HTR-8/SVneo (cell line): ENCODE measurements at regions not wholly inside any gene's neighbourhood (a gene's known extent, or its start where the extent isn't known, plus 50 kb on each side); places are given as distances from the start of the nearest gene placed in this dataset.
A peak's percentile ranks its signal among the peaks of the same experiment; 100 is the strongest.

Source experiments
- DNase-seq: peaks from one replicate; pipeline ENCODE4 v3.0.0; 2011; ENCODE audit warnings: low spot score, mixed read lengths; ENCODE audit not compliant: insufficient read length
- FAIRE-seq: peaks from 2 replicates; lab custom pipeline; 2011; peaks lifted over from hg19 to GRCh38; lab: Jason Lieb, UNC

DNA sequence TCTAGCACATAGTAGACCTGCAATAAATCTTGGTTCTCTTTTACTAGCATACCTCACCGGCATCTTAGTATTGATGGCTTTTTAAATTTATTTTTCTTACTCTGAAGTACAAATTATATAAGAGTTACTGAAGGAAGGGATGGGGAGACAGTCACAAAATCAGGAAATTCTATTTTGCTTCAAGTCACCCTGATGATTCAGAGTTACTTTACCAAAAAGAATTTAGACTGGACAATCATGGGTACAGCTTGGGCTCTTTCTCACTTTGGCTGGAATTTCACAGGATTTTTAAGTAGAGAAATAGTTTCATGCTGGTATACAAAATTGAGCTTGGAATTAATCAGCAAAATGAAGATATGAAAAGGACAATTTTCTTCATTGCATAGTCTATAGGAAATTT lies 919.2 kb downstream of the METTL15 start:
- no peak for DNase-seq
- FAIRE-seq = no peak

GRCh38 chr11:29026286-29026685 lies 918.1 kb downstream of the METTL15 start:
- no peak for DNase-seq
- FAIRE-seq = no peak

- DNase-seq (no peak), FAIRE-seq (no peak)
Observed at GRCh38 chr11:29025001-29025400, 916.8 kb downstream of the METTL15 start.

DNA sequence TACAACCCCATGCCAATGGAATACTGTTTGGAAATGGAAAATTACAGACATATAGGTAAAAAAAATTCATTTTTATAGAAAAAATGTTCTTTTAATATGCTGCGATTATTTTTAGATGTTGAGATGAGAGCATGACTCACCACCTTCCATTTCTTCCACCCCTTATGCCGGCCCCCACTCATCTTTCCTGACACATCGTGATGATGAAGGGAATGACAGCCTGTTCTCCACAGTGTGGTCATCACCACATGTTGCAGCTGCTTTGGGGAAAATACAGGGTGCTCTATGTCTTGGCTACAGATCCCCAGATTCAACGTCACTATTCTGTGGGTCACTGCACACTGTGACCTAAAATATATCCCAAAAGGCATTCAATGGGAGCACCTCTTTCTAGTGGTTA lies 916.2 kb downstream of the METTL15 start:
- DNase-seq = no peak
- FAIRE-seq = no peak

DNA sequence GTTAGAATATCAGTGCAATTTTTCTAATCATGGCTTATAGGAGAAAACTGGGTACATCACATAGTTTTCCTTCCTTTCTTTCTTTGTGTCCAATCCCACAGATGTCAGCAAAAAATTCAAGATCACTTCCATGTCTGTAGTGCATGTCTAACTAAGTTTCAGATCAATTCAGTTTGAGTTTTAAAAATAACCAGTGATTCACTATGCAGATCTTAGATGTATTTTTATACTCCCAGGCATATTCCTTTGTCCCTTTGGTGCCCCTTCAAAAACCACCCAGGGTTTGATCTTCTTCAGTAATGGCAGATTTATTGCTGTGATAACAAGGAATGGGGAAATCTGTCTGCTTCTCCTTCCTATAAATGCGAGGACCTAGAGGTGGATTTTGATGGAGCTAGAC lies 915.6 kb downstream of the METTL15 start:
- no peak for FAIRE-seq
- DNase-seq = no peak

DNA sequence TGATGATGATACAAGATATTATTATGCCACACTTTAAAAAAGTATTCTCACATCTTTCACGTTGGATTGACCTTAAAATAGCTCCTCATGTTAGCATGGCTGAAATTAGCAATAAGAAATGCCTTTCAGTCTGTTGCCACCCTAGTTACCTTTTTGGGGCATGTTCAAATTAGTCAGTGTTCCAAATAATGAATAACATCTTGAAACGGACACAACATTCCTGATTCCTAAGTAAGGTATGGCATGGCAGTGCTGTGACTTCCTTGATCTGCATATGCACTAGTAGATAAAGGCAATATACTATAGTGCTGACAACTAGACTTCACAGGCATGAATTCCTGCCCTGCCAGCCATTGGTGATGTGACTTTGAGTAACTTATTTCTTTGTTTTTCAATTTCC lies 914.5 kb downstream of the METTL15 start:
- FAIRE-seq (no peak), DNase-seq (no peak)

DNA sequence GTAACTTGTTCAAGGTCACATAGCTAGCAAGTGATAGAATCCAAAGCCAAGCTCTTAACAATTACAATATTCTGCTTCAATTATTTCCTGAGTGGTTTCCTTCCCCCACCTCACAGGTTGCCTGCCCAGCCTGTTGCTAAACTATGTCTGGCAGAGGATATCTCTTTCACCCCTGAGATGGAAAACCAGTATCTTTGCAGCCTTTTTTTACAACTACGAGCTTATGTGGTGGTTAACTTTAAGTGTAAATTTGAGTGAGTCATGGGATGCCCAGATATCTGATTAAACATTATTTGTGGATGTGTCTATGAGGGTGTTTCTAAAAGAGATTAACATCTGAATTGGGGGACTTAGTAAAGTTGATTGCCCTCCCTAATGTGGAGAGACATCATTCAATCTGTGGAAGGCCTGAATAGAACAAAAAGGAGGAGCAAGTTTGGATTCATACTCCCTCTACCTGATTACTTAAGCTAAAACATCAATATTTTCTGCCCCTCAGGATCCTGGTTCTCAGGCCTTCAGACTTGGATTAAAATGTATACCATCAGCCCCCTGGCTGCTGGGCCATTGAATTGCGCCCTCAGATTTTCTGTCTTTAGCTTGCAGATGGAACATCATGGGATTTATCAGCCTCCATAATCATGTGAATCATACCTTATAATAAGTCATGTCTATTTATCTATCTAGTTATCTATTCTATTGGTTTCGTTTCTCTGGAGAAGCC lies 911.9 kb downstream of the METTL15 start:
- DNase-seq (peak; percentile 5), FAIRE-seq (no peak)

DNA sequence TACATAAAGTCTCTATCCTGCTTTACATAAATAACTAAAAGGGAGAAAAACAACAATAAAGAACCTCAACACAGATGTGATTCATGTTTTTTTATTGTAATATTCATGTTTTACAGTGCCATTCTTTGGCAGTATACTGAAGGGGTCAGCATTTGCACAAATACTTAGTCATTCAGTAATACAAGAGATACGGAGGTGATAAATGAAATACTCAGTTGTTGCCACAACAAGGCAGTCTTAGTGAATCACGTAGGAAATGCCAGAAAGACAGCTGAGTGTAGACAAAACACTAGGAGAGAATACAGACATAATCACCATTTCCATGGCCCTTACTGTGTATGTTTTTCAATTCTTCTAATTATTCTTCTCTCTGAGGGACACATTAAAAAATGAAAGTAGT lies 910.4 kb downstream of the METTL15 start:
- no peak for FAIRE-seq

DNA sequence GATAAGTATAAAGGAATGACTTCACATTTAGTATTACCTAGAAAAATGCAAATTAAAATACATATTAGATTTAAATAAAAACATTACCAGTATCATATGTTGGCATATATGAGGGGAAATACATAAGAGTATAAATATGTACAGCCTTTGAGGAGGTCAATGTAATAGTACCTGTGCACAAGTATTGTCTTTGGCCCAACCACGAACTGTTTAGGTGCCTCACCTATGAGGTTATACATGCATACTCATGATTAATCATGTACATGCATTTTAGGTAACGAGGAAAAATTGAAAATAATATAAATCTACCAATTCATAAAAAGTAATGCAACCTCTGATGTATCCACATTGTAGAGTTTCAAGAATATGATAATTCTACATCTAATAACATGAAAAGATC lies 909.8 kb downstream of the METTL15 start:
- DNase-seq (no peak), FAIRE-seq (no peak)

More for the DNA sequence above, 910.4 kb downstream of the METTL15 start:
- DNase-seq = peak; percentile 39

- FAIRE-seq (no peak), DNase-seq (no peak)
Observed at GRCh38 chr11:29012507-29012906, 904.3 kb downstream of the METTL15 start.

DNA sequence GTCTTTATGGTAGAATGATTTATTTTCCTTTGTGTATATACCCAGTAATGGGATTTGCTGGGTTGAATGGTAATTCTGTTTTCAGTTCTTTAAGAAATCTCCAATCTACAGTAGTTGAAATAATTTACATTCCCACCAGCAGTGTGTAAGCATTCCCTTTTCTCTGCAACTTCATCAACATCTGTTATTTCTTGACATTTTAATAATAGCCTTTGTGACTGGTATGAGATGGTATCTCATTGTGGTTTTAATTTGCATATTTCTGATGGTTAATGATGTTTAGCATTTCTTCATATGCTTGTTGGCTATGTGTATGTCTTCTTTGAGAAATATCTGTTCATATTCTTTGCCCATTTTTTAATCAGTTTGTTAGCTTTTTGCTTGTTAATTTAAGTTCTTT lies 901.2 kb downstream of the METTL15 start:
- no peak for FAIRE-seq

GRCh38 chr11:29008481-29008880 lies 900.3 kb downstream of the METTL15 start:
- DNase-seq (no peak), FAIRE-seq (no peak)

More for the DNA sequence above, 901.2 kb downstream of the METTL15 start:
- DNase-seq = no peak

- FAIRE-seq = no peak
- no peak for DNase-seq
Observed at GRCh38 chr11:29006668-29007067, 898.5 kb downstream of the METTL15 start.

DNA sequence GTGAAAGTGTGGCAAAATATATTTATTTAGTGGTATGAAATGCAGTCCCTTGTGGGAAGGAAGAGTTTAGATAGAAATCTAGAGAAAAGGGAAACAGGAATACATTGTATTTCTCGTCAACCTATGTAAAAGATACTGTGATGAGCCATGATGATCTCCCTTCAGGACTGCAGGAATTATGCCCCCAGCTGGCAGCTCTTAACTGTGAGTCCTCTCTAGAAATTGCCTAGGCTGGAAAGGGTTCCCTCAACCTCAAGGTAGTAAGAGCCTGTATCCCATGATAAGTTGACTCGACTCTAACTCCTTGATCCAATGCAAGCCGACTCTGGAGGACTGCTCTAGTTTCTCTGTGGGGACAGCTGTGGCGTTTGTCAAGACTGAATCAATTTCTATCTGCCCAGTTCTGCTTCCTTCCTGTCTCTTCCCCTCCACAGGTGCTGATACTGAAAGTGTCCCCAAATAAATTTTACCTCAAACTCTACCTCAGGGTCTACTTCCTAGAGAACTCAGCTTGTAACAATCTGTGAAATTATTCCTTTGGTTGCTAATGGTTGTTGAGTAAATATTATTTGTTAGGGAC lies 897.3 kb downstream of the METTL15 start:
- no peak for DNase-seq
- FAIRE-seq = no peak

- FAIRE-seq (no peak), DNase-seq (no peak)
Observed at GRCh38 chr11:29002816-29003215, 894.6 kb downstream of the METTL15 start.

DNA sequence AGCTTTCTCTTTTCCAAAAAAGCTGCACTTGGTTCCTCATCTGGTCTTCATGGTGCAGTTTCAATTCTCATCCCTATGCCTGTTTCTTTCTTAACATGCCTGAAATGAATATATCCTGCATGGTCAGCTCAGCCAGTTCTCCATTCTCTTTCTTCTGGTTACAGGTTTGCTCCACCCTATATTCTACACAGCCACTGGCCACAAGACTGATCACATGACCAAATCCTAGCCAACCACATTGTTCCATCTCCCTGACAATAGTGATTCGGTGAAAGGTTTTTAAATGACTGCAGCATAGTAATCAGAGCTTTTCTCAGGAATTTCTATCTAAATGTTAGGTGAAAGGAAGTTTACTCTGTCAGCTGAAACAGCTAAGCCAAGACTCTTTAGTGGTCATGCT lies 891.4 kb downstream of the METTL15 start:
- FAIRE-seq = no peak
- no peak for DNase-seq

DNA sequence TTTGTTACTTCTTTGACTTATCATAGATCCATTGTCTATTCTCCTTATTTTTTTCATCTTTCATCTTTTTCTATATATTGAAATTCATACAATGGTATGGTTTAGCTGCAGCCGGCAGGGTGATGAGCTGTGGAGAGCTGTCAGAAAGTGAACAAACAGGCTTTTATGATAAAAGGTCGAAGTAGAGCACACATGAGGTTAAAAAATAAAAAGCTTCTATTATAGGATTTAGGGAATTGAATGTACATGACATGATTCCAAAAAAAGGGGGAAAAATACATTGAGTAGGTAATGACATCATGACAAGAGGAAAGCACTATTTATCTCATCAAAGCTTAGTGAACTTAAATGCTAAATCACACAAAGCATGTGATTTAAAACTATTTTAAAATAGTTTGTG lies 884.8 kb downstream of the METTL15 start:
- FAIRE-seq = no peak
- no peak for DNase-seq

DNA sequence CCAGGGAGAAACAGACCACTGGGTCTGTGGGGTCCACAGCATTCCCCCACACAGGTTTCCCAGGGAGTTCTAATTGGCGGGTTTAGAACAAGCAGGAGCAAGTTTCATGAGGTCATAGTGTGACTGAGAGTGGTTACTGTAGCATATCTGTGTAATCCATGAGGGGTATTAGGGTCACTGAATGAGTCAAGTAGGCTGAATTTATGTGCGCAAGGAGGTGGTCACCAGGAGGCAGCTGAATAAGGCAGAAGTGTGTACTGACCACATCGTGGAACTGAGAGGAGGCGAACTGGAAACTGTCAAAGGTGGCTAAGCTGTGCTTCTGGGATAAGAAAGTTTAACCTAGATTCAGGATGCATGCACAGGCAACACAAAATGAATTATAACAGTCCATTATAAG lies 876.0 kb downstream of the METTL15 start:
- FAIRE-seq = no peak
- DNase-seq = no peak

DNA sequence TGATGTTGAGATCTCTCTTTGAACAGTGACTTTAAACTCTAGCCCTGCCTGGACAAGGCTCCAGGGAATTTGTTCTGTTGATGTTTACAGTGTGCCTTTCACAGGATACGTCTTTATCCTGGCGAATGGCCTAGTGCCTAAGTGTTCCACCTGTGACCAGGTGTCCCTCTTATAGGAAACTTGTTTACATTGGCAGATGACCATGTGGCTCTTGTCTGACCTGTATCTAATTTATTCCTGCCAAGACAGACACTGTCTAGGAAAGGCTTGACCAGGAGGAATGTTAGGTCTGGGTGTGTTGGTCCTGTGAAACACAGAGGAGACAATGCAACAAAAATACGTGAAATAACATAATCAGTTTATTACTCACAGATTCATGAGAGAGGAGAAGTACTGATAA lies 875.6 kb downstream of the METTL15 start:
- peak; percentile 31 for FAIRE-seq

DNA sequence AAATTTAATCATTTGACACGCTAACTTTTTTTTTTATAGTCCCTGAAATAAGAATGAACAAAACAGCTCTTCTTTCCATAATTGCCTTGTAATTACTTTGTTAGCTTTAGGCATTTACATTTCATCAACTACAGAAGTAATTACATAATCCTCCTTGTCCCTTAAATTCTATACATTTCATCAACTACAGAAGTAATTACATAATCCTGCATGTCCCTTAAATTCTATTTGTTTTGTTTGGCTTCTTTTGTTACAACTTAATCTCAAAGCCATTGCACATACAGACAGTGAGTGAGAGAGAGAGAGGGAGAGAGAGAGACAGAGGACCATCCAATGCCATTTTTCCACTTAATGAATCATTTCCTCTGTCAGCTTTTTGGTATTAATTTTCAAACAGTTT lies 873.2 kb downstream of the METTL15 start:
- FAIRE-seq (no peak), DNase-seq (no peak)

More for the DNA sequence above, 875.6 kb downstream of the METTL15 start:
- no peak for DNase-seq

DNA sequence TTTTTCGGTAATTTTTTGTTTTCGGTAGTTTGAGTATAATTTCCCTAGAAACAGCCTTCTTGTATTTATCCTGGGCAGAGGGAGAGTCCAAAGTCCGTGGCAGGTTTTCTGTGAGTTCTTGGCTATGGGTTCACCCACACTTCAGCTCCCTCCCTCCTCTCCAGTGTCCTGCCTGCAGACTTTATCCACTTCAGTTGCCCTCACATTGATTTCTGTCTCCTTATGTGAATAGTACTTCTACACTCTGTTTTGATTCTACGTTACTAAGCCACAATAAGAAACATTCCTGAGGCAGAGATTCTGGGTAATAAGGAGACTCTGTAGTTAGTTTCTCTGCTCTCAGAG lies 868.6 kb downstream of the METTL15 start:
- DNase-seq (no peak), FAIRE-seq (no peak)
